WTC11 (cell line): ENCODE measurements at regions not wholly inside any gene's neighbourhood (a gene's known extent, or its start where the extent isn't known, plus 50 kb on each side); places are given as distances from the start of the nearest gene placed in this dataset.

ENCODE experiments used
- AFF4 ChIP-seq: sonication (generic); formaldehyde crosslinking; IDR thresholded peaks from 2 replicates; pipeline ENCODE4 v1.8.1; 2023; ENCODE audit warnings: mild to moderate bottlenecking, missing genetic modification reagents, borderline replicate concordance
- CREB1 ChIP-seq: sonication (generic); formaldehyde crosslinking; IDR thresholded peaks from 2 replicates; pipeline ENCODE4 v1.8.0; 2023; ENCODE audit warnings: mild to moderate bottlenecking, missing genetic modification reagents
- CTCF ChIP-seq: fragments of 200-600 bp; IDR thresholded peaks from 2 replicates; pipeline ENCODE4 v1.8.0; 2022; ENCODE audit warnings: antibody characterized with exemption
- E2F1 ChIP-seq: sonication (generic); formaldehyde crosslinking; IDR thresholded peaks from 2 replicates; pipeline ENCODE4 v1.8.0; 2022; ENCODE audit warnings: mild to moderate bottlenecking, missing genetic modification reagents
- HMGXB4 ChIP-seq: sonication (generic); formaldehyde crosslinking; IDR thresholded peaks from 2 replicates; pipeline ENCODE4 v1.8.1; 2023; ENCODE audit warnings: mild to moderate bottlenecking, moderate library complexity, missing genetic modification reagents
- MAX ChIP-seq: sonication (generic); formaldehyde crosslinking; IDR thresholded peaks from 2 replicates; pipeline ENCODE4 v1.8.0; 2022; ENCODE audit warnings: mild to moderate bottlenecking, missing genetic modification reagents
- NFE2L1 ChIP-seq: sonication (generic); formaldehyde crosslinking; IDR thresholded peaks from 2 replicates; pipeline ENCODE4 v1.8.1; 2023; ENCODE audit warnings: missing genetic modification reagents
- NFYB ChIP-seq: sonication (generic); formaldehyde crosslinking; conservative IDR thresholded peaks from 2 replicates; pipeline ENCODE4 v1.8.0; 2022; ENCODE audit warnings: low read depth, missing genetic modification reagents
- NR2C2 ChIP-seq: sonication (generic); formaldehyde crosslinking; IDR thresholded peaks from 2 replicates; pipeline ENCODE4 v1.8.0; 2022; ENCODE audit warnings: mild to moderate bottlenecking, missing genetic modification reagents
- TEAD1 ChIP-seq: sonication (generic); formaldehyde crosslinking; IDR thresholded peaks from 2 replicates; pipeline ENCODE4 v1.8.0; 2022; ENCODE audit warnings: mild to moderate bottlenecking, missing genetic modification reagents
- ZBTB21 ChIP-seq: sonication (generic); formaldehyde crosslinking; IDR thresholded peaks from 2 replicates; pipeline ENCODE4 v1.8.1; 2023; ENCODE audit warnings: mild to moderate bottlenecking, missing genetic modification reagents, borderline replicate concordance
- TF ChIP-seq, protein P1 (sequence below): sonication (generic); formaldehyde crosslinking; conservative IDR thresholded peaks from 2 replicates; pipeline ENCODE4 v1.8.1; 2023; ENCODE audit warnings: mild to moderate bottlenecking, low read depth, missing genetic modification reagents, moderate library complexity

- no peak for TF ChIP-seq AFF4 (CRISPR knock-in tag)
- no peak for TF ChIP-seq HMGXB4 (CRISPR knock-in tag)
- no peak for TF ChIP-seq ZBTB21
- no peak for TF ChIP-seq CTCF
- TF ChIP-seq TEAD1 (CRISPR knock-in tag) = no peak
- TF ChIP-seq NFE2L1 = no peak
- no peak for TF ChIP-seq MAX (CRISPR knock-in tag)
- TF ChIP-seq E2F1 (CRISPR knock-in tag) = no peak
- TF ChIP-seq, protein P1, sequence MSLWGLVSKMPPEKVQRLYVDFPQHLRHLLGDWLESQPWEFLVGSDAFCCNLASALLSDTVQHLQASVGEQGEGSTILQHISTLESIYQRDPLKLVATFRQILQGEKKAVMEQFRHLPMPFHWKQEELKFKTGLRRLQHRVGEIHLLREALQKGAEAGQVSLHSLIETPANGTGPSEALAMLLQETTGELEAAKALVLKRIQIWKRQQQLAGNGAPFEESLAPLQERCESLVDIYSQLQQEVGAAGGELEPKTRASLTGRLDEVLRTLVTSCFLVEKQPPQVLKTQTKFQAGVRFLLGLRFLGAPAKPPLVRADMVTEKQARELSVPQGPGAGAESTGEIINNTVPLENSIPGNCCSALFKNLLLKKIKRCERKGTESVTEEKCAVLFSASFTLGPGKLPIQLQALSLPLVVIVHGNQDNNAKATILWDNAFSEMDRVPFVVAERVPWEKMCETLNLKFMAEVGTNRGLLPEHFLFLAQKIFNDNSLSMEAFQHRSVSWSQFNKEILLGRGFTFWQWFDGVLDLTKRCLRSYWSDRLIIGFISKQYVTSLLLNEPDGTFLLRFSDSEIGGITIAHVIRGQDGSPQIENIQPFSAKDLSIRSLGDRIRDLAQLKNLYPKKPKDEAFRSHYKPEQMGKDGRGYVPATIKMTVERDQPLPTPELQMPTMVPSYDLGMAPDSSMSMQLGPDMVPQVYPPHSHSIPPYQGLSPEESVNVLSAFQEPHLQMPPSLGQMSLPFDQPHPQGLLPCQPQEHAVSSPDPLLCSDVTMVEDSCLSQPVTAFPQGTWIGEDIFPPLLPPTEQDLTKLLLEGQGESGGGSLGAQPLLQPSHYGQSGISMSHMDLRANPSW (CRISPR knock-in tag) = no peak
- TF ChIP-seq NFYB = no peak
- no peak for TF ChIP-seq NR2C2 (CRISPR knock-in tag)
- TF ChIP-seq CREB1 = no peak
These were observed 234.8 kb downstream of the B3GLCT start for GRCh38 chr13:31434613-31435012.
